Common myeloid progenitor, CD34-positive (primary cell): ENCODE measurements at regions not wholly inside any gene's neighbourhood (a gene's known extent, or its start where the extent isn't known, plus 50 kb on each side); places are given as distances from the start of the nearest gene placed in this dataset.
"Not testable (repeated sequence)": the region's sequence is repeated elsewhere in the genome, so short reads cannot be mapped to it uniquely, and the experiment has no call there.

ENCODE experiments used
- CTCF ChIA-PET: fragments of 350-600 bp; sonication (Branson Sonifier 250); formaldehyde crosslinking; loops from one replicate; lab custom pipeline; 2021; ENCODE audit warnings: antibody characterized with exemption; lab: Charles Lee
- POLR2A ChIA-PET: fragments of 350-600 bp; sonication (Branson Sonifier 250); formaldehyde crosslinking; loops from one replicate; lab custom pipeline; 2021; ENCODE audit warnings: antibody characterized with exemption; lab: Charles Lee
- DNase-seq, 3 donors: peaks; one replicate each; pipeline versions ENCODE4 v3.0.0 to v3.0.0-alpha.2; 2013
- H3K27ac ChIP-seq, 2 experiments: 1 replicate in 1 of 2; 2 replicates in 1 of 2; pipeline ENCODE4 v1.7.0; 2013; ENCODE audit warnings: inconsistent platforms in 2 of 2, low read length in 2 of 2, mild to moderate bottlenecking in 2 of 2, low read depth in 1 of 2, moderate library complexity in 1 of 2; ENCODE audit not compliant: severe bottlenecking in 2 of 2, insufficient read depth in 1 of 2, poor library complexity in 1 of 2
- H3K27me3 ChIP-seq, 5 experiments: replicated peaks in 2 of 5; 1 replicate in 3 of 5; 2 replicates in 2 of 5; pipeline versions ENCODE4 v1.6.1 to v1.7.0; 2013; ENCODE audit warnings: low read length in 4 of 5, mild to moderate bottlenecking in 2 of 5, moderate library complexity in 2 of 5, inconsistent platforms in 1 of 5; ENCODE audit not compliant: insufficient read depth in 5 of 5, control insufficient read depth in 4 of 5
- H3K36me3 ChIP-seq, 4 experiments: 1 replicate in 2 of 4; 2 replicates in 2 of 4; pipeline versions ENCODE4 v1.6.1 to v1.7.0; 2013; ENCODE audit warnings: low read length in 3 of 4, control low read depth in 1 of 4, mild to moderate bottlenecking in 1 of 4; ENCODE audit not compliant: control insufficient read depth in 4 of 4, insufficient read depth in 4 of 4
- H3K4me1 ChIP-seq, 4 experiments: 1 replicate in 3 of 4; 2 replicates in 1 of 4; pipeline versions ENCODE4 v1.6.1 to v1.7.1; 2013; ENCODE audit warnings: low read length in 3 of 4, mild to moderate bottlenecking in 3 of 4, control low read depth in 1 of 4, inconsistent platforms in 1 of 4, moderate library complexity in 1 of 4; ENCODE audit not compliant: control insufficient read depth in 4 of 4, insufficient read depth in 4 of 4; ENCODE audit errors: control extremely low read depth in 1 of 4
- H3K4me3 ChIP-seq, 7 experiments: 1 replicate in 4 of 7; 2 replicates in 3 of 7; pipeline versions ENCODE4 v1.5.1 to v1.7.0; 2013; ENCODE audit warnings: mild to moderate bottlenecking in 7 of 7, low read length in 6 of 7, moderate library complexity in 6 of 7, inconsistent platforms in 2 of 7, low read depth in 2 of 7, control low read depth in 1 of 7; ENCODE audit not compliant: insufficient read depth in 4 of 7, control insufficient read depth in 1 of 7; ENCODE audit errors: extremely low read depth in 1 of 7
- H3K9me3 ChIP-seq, 5 experiments: 1 replicate in 4 of 5; 2 replicates in 1 of 5; pipeline versions ENCODE4 v1.6.1 to v1.7.1; 2013; ENCODE audit warnings: low read length in 4 of 5, mild to moderate bottlenecking in 2 of 5, inconsistent platforms in 1 of 5, low read depth in 1 of 5, moderate library complexity in 1 of 5; ENCODE audit not compliant: control insufficient read depth in 4 of 5, insufficient read depth in 2 of 5; ENCODE audit errors: control extremely low read depth in 1 of 5
- WGBS: methylation state at CpG from one replicate; pipeline ENCODE4 v1.1.5; 2013; ENCODE audit not compliant: insufficient coverage; 5-methylcytosine and 5-hydroxymethylcytosine counted together

GRCh38 chr11:130533871-130534270 is 85.4 kb downstream of the ADAMTS15 start:
- 95% methylated on average over 4 of the region's 5 CpGs for WGBS
- POLR2A ChIA-PET = no interaction called here
- no peak for DNase-seq

GRCh38 chr11:130534551-130534950 is 86.1 kb downstream of the ADAMTS15 start:
- WGBS = 96% methylated on average over 9 of the region's 10 CpGs
- Histone ChIP-seq H3K27me3 (peaks cover 0 to 2% (median 0%) of the 10 kb centered on the region in 5 experiments), H3K4me1 (no peaks in the 10 kb centered on the region), H3K9me3 (no peaks in the 10 kb centered on the region), H3K27ac (no peak overlapping the region), H3K36me3 (no peaks in the 10 kb centered on the region), H3K4me3 (no peak overlapping the region)
- POLR2A ChIA-PET = no interaction called here
- DNase-seq = no peak
- CTCF ChIA-PET = no interaction called here

More at GRCh38 chr11:130533871-130534270, 85.4 kb downstream of the ADAMTS15 start:
- Histone ChIP-seq H3K9me3 (no peaks in the 10 kb centered on the region), H3K36me3 (no peaks in the 10 kb centered on the region), H3K27me3 (peaks cover 0 to 2% (median 0%) of the 10 kb centered on the region in 5 experiments), H3K4me1 (no peaks in the 10 kb centered on the region), H3K27ac (no peak overlapping the region), H3K4me3 (no peak overlapping the region)
- CTCF ChIA-PET = no interaction called here

- POLR2A ChIA-PET = no interaction called here
- 55% methylated on average over 6 of the region's 6 CpGs for WGBS
Measured at GRCh38 chr11:130535520-130535919, 87.1 kb downstream of the ADAMTS15 start.

DNA sequence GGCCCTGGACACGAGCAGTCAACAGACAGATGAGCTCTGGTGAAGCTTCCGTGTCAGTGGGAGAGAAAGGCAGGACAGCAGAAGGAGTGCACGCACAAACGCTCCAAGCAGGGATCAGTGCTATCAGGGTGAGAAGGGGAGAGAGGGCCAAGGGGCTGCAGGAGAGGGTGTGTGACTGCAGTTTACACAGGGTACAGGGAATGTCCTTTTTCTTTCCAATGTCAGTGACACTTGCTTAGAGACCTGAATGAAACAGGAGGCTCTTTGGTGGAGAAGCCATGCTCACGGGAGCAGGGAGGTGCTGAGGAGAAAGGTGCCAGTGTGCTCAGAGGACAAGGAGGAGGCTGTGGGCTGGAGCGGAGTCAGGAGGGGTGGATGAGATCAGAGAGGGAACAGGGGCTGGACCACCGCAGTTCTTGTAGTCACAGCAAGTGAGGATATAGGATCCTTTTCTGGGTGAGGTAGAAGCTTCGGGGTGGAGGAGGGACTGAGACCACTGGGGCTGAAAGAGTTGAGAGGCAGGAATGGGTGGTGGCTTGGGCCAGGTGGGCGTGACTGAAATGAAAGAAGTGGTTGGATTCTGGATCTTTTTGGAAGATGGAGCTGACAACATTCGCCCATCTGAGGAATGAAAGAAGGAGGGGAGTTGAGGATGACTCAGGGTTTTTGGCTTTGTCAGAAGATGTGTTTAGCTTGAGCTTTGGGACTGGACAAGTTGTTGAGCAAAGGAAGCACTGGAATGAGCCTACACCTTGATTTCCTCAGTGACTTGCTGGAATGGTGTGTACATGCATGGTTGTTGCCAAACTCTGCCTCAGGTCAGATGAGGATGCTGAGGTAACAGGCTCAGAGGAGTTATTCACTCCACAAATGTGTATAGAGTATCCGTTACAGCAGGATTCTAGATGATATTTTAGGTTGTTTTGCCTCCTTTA is 87.9 kb downstream of the ADAMTS15 start:
- WGBS = 98% methylated on average over 8 of the region's 11 CpGs
- no peaks in the 10 kb centered on the region for H3K36me3 ChIP-seq
- no peak overlapping the region for H3K4me3 ChIP-seq
- H3K27me3 ChIP-seq = peaks cover 0 to 7% (median 0%) of the 10 kb centered on the region in 5 experiments
- POLR2A ChIA-PET = no interaction called here
- no peaks in the 10 kb centered on the region for H3K4me1 ChIP-seq
- no peak for DNase-seq
- no peaks in the 10 kb centered on the region for H3K9me3 ChIP-seq
- CTCF ChIA-PET = no interaction called here
- no peak overlapping the region for H3K27ac ChIP-seq

More at GRCh38 chr11:130535520-130535919, 87.1 kb downstream of the ADAMTS15 start:
- no peaks in the 10 kb centered on the region for H3K4me1 ChIP-seq
- no peak overlapping the region for H3K27ac ChIP-seq
- H3K9me3 ChIP-seq = no peaks in the 10 kb centered on the region
- H3K36me3 ChIP-seq = no peaks in the 10 kb centered on the region
- CTCF ChIA-PET = no interaction called here
- H3K27me3 ChIP-seq = peaks cover 0 to 2% (median 0%) of the 10 kb centered on the region in 5 experiments
- peak in 2 of 3 donors; percentile 30 to 40 for DNase-seq
- no peak overlapping the region for H3K4me3 ChIP-seq

DNA sequence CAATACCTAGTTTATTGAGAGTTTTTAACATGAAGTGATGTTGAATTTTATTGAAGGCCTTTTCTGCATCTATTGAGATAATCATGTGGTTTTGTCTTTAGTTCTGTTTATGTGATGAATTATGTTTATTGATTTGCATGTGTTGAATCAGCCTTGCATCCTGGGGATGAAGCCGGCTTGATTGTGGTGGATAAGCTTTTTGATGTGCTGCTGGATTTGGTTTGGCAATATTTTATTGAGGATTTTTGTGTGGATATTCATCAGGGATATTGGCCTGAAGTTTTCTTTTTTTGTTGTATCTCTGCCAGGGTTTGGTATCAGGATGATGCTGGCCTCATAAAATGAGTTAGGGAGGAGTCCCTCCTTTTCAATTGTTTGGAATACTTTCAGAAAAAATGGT is 91.2 kb downstream of the ADAMTS15 start:
- H3K27ac ChIP-seq, H3K4me3 ChIP-seq, H3K36me3 ChIP-seq, POLR2A ChIA-PET, H3K4me1 ChIP-seq, H3K27me3 ChIP-seq, H3K9me3 ChIP-seq, DNase-seq, CTCF ChIA-PET: not testable (repeated sequence)
- 100% methylated on average over 1 of the region's 1 CpG for WGBS

GRCh38 chr11:130544266-130544665 is 95.8 kb downstream of the ADAMTS15 start:
- Histone ChIP-seq H3K27ac (no peak overlapping the region), H3K36me3 (no peaks in the 10 kb centered on the region), H3K4me1 (no peaks in the 10 kb centered on the region), H3K9me3 (peaks cover 0 to 4% (median 0%) of the 10 kb centered on the region in 5 experiments), H3K4me3 (no peak overlapping the region), H3K27me3 (peaks cover 0 to 6% (median 0%) of the 10 kb centered on the region in 5 experiments)
- ChIA-PET CTCF (no interaction called here), POLR2A (interaction anchor here (1.2 kb wide), 1 partner anchor 49 kb away, joined by 4 read pairs; no protein-coding TSS in a partner anchor)
- no peak for DNase-seq
- 63% methylated on average over 1 of the region's 2 CpGs for WGBS

- H3K9me3 ChIP-seq = peaks cover 0 to 4% (median 0%) of the 10 kb centered on the region in 5 experiments
- peaks cover 0 to 6% (median 4%) of the 10 kb centered on the region in 5 experiments for H3K27me3 ChIP-seq
- CTCF ChIA-PET = no interaction called here
- no peaks in the 10 kb centered on the region for H3K36me3 ChIP-seq
- no peak overlapping the region for H3K27ac ChIP-seq
- no peak overlapping the region for H3K4me3 ChIP-seq
- 95% methylated on average over 3 of the region's 4 CpGs for WGBS
- POLR2A ChIA-PET = interaction anchor here (1.2 kb wide), 1 partner anchor 47 kb away, joined by 4 read pairs; no protein-coding TSS in a partner anchor
- no peaks in the 10 kb centered on the region for H3K4me1 ChIP-seq
- DNase-seq = no peak
Measured at GRCh38 chr11:130545449-130546072, 97.1 kb downstream of the ADAMTS15 start.
